ENCODE measurements at regions not wholly inside any gene's neighbourhood (a gene's known extent, or its start where the extent isn't known, plus 50 kb on each side); places are given as distances from the start of the nearest gene placed in this dataset.

- DNase-seq (ENCODE audit: low read depth in 2 of 2), result peak; percentile 36 to 41
These were observed 188.4 kb upstream of the TSHZ2 start for GRCh38 chr20:52783769-52784168.

GRCh38 chr20:52780462-52780861 lies 191.7 kb upstream of the TSHZ2 start:
- DNase-seq (ENCODE audit: low read depth in 2 of 2), result no peak

GRCh38 chr20:52779125-52779524 lies 193.0 kb upstream of the TSHZ2 start:
- no peak for DNase-seq (ENCODE audit: low read depth in 2 of 2)

GRCh38 chr20:52777171-52777570 lies 195.0 kb upstream of the TSHZ2 start:
- no peak for DNase-seq (ENCODE audit: low read depth in 2 of 2)

- DNase-seq (ENCODE audit: low read depth in 2 of 2), result no peak
These were observed 196.4 kb upstream of the TSHZ2 start for GRCh38 chr20:52775786-52776185.

- DNase-seq (ENCODE audit: low read depth in 2 of 2), result no peak
These were observed 203.5 kb upstream of the TSHZ2 start for GRCh38 chr20:52768694-52769093.

GRCh38 chr20:52766645-52767435 lies 205.3 kb upstream of the TSHZ2 start:
- DNase-seq (ENCODE audit: low read depth in 2 of 2), result no peak

- DNase-seq (ENCODE audit: low read depth in 2 of 2), result no peak
These were observed 208.8 kb upstream of the TSHZ2 start for GRCh38 chr20:52763321-52763853.

GRCh38 chr20:52761867-52762266 lies 210.3 kb upstream of the TSHZ2 start:
- DNase-seq (ENCODE audit: low read depth in 2 of 2), result no peak

GRCh38 chr20:52760791-52761190 lies 211.4 kb upstream of the TSHZ2 start:
- DNase-seq (ENCODE audit: low read depth in 2 of 2), result no peak

- no peak for DNase-seq (ENCODE audit: low read depth in 2 of 2)
These were observed 214.7 kb upstream of the TSHZ2 start for GRCh38 chr20:52757411-52757810.

- DNase-seq (ENCODE audit: low read depth in 2 of 2), result no peak
These were observed 216.4 kb upstream of the TSHZ2 start for GRCh38 chr20:52755744-52756143.

- no peak for DNase-seq (ENCODE audit: low read depth in 2 of 2)
These were observed 217.8 kb upstream of the TSHZ2 start for GRCh38 chr20:52754366-52754765.

- no peak for DNase-seq (ENCODE audit: low read depth in 2 of 2)
These were observed 220.1 kb upstream of the TSHZ2 start for GRCh38 chr20:52752023-52752422.

- no peak for DNase-seq (ENCODE audit: low read depth in 2 of 2)
These were observed 220.6 kb upstream of the TSHZ2 start for GRCh38 chr20:52751571-52751970.

GRCh38 chr20:52749938-52750337 lies 222.2 kb upstream of the TSHZ2 start:
- no peak for DNase-seq (ENCODE audit: low read depth in 2 of 2)

GRCh38 chr20:52748990-52749389 lies 223.2 kb upstream of the TSHZ2 start:
- DNase-seq (ENCODE audit: low read depth in 2 of 2), result no peak

- no peak for DNase-seq (ENCODE audit: low read depth in 2 of 2)
These were observed 223.7 kb upstream of the TSHZ2 start for GRCh38 chr20:52748285-52748932.

- DNase-seq (ENCODE audit: low read depth in 2 of 2), result no peak
These were observed 224.3 kb upstream of the TSHZ2 start for GRCh38 chr20:52747845-52748284.

GRCh38 chr20:52746770-52747169 lies 225.4 kb upstream of the TSHZ2 start:
- no peak for DNase-seq (ENCODE audit: low read depth in 2 of 2)

GRCh38 chr20:52746190-52746589 lies 226.0 kb upstream of the TSHZ2 start:
- no peak for DNase-seq (ENCODE audit: low read depth in 2 of 2)

- DNase-seq (ENCODE audit: low read depth in 2 of 2), result no peak
These were observed 227.7 kb upstream of the TSHZ2 start for GRCh38 chr20:52744441-52744840.

- no peak for DNase-seq (ENCODE audit: low read depth in 2 of 2)
These were observed 234.1 kb upstream of the TSHZ2 start for GRCh38 chr20:52738081-52738480.

All from stimulated activated CD4-positive, alpha-beta T cell treated with anti-CD3 and anti-CD28 coated beads, Interleukin-4, amount 100 ng/mL, for 48 hours (primary cell).